ENCODE measurements at regions not wholly inside any gene's neighbourhood (a gene's known extent, or its start where the extent isn't known, plus 50 kb on each side); places are given as distances from the start of the nearest gene placed in this dataset.

DNA sequence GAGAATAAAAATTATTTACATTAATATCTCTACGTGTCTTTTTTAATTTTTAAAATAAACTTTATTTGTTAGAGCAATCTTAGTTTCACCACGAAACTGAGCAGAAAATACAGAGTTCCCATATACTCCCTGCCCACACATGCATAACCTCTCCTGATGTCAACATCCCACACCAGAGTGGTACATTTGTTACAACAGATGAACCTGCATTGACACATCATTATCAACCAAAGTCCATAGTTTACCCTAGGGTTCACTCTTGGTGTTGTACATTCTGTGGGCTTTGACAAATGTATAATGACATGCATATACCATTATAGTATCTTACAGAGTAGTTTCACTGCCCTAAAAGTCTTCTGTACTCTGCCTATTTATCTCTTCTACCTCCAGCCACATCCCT, 110.6 kb upstream of the OTUD4 start:
- TF ChIP-seq, protein P1, sequence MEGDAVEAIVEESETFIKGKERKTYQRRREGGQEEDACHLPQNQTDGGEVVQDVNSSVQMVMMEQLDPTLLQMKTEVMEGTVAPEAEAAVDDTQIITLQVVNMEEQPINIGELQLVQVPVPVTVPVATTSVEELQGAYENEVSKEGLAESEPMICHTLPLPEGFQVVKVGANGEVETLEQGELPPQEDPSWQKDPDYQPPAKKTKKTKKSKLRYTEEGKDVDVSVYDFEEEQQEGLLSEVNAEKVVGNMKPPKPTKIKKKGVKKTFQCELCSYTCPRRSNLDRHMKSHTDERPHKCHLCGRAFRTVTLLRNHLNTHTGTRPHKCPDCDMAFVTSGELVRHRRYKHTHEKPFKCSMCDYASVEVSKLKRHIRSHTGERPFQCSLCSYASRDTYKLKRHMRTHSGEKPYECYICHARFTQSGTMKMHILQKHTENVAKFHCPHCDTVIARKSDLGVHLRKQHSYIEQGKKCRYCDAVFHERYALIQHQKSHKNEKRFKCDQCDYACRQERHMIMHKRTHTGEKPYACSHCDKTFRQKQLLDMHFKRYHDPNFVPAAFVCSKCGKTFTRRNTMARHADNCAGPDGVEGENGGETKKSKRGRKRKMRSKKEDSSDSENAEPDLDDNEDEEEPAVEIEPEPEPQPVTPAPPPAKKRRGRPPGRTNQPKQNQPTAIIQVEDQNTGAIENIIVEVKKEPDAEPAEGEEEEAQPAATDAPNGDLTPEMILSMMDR (IDR thresholded peaks at IDR 0.05; ENCODE audit: unreplicated experiment), result no peak
- no TSS peak for BruUV-seq (replicated peaks)
- no peak for DNase-seq
- H3K4me3 Mint-ChIP-seq (ENCODE audit: low read depth, unreplicated experiment), result no peak overlapping the region
- no peaks in the 10 kb centered on the region for H3K36me3 Mint-ChIP-seq (ENCODE audit: insufficient read depth, unreplicated experiment)
- no peaks in the 10 kb centered on the region for H3K27me3 Mint-ChIP-seq (ENCODE audit: unreplicated experiment)
- H3K4me1 Mint-ChIP-seq (ENCODE audit: low read depth, unreplicated experiment), result no peaks in the 10 kb centered on the region
- H3K9me3 Mint-ChIP-seq (ENCODE audit: low read depth, unreplicated experiment), result no peaks in the 10 kb centered on the region
- no peak overlapping the region for H3K27ac Mint-ChIP-seq (ENCODE audit: unreplicated experiment)
- intact Hi-C loops (cut with micrococcal nuclease; ENCODE audit: unreplicated experiment), result no loop called here
- CTCF ChIA-PET, result no interaction called here

DNA sequence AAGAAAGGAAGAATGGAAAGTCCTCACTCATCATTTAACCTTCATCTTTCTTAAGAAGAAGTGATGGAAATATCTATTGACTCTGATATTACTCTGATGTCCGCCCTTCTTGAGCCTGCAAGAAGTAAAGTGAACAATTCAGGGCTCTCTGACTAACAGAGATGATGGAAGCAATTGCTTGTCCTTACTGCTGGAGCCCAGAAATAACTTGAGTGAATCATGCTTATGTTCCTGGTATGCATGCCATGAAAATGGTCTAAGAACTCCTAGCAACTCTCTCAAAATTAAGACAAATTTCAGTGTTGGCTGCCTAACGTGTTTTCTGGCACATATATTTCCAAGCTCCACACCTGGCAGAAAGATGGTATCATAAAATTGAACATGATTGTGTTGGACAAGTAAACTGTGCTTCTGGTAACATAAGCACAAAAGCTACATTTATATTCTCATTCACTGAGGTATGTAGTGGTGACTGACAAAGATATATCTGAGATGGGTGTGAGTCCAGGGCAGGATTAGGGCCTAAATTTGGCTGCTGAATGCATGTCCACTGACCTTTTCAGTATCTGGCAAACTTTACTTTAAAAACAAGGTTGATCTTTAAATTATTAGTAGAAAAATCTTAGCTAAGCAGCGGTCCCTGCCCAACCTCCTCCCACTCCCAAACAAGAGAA, 109.2 kb upstream of the OTUD4 start:
- no peak overlapping the region for H3K27ac Mint-ChIP-seq (ENCODE audit: unreplicated experiment)
- BruUV-seq (replicated peaks), result no TSS peak
- no peaks in the 10 kb centered on the region for H3K36me3 Mint-ChIP-seq (ENCODE audit: insufficient read depth, unreplicated experiment)
- DNase-seq, result no peak
- no peak overlapping the region for H3K4me3 Mint-ChIP-seq (ENCODE audit: low read depth, unreplicated experiment)
- CTCF ChIA-PET, result interaction anchor here (0.5 kb wide), 1 partner anchor 176 kb away, joined by 10 read pairs; no protein-coding TSS in a partner anchor
- H3K4me1 Mint-ChIP-seq (ENCODE audit: low read depth, unreplicated experiment), result no peaks in the 10 kb centered on the region
- TF ChIP-seq, protein P1 (IDR thresholded peaks at IDR 0.05; ENCODE audit: unreplicated experiment), result no peak
- no peaks in the 10 kb centered on the region for H3K9me3 Mint-ChIP-seq (ENCODE audit: low read depth, unreplicated experiment)
- H3K27me3 Mint-ChIP-seq (ENCODE audit: unreplicated experiment), result no peaks in the 10 kb centered on the region
- intact Hi-C loops (cut with micrococcal nuclease; ENCODE audit: unreplicated experiment), result no loop called here

DNA sequence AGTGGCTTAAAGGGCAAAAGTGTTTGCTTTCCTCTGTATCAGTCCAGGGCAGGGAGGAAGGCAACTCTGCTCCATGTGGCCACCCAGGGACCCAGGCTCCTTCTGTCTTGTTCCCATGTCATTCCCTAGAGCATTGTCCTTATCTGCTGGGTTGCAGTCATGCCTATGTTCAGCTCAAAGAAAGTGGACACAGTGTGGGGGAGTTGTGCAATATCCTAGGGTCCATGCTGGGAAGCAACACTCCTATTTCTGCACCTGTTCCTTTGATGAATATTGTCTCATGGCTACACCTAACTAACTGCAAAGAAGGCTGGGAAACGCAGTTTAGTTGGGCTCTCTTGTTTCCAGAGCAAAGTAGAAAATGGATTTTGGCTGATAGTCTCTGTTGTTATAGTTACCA, 107.0 kb upstream of the OTUD4 start:
- CTCF ChIA-PET, result no interaction called here

DNA sequence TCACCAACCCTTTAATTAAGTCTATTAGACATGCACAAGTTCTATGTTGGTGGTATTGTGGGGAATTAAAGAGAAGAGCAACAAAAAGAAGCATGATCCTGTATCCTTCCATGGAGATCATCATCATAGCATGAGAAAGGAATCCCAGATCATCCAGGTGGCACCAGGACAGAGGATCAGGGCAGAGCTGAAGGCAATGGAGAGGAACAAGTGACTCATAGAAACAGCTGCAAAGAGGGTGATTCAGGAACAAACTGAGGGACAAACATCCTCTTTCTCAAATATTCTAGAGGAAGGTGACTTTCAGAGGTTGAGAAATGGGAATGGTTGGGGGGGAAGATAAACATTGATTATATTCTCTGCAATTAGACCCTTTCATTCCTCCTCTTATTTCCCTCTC, 105.5 kb upstream of the OTUD4 start:
- intact Hi-C loops (cut with micrococcal nuclease; ENCODE audit: unreplicated experiment), result no loop called here
- TF ChIP-seq, protein P1 (IDR thresholded peaks at IDR 0.05; ENCODE audit: unreplicated experiment), result no peak
- H3K9me3 Mint-ChIP-seq (ENCODE audit: low read depth, unreplicated experiment), result no peaks in the 10 kb centered on the region
- H3K4me3 Mint-ChIP-seq (ENCODE audit: low read depth, unreplicated experiment), result no peak overlapping the region
- H3K36me3 Mint-ChIP-seq (ENCODE audit: insufficient read depth, unreplicated experiment), result no peaks in the 10 kb centered on the region
- no TSS peak for BruUV-seq (replicated peaks)
- no peak overlapping the region for H3K27ac Mint-ChIP-seq (ENCODE audit: unreplicated experiment)
- CTCF ChIA-PET, result no interaction called here
- no peaks in the 10 kb centered on the region for H3K4me1 Mint-ChIP-seq (ENCODE audit: low read depth, unreplicated experiment)
- no peaks in the 10 kb centered on the region for H3K27me3 Mint-ChIP-seq (ENCODE audit: unreplicated experiment)
- DNase-seq, result no peak

More for the DNA sequence above, 107.0 kb upstream of the OTUD4 start:
- no peak overlapping the region for H3K27ac Mint-ChIP-seq (ENCODE audit: unreplicated experiment)
- intact Hi-C loops (cut with micrococcal nuclease; ENCODE audit: unreplicated experiment), result no loop called here
- H3K4me1 Mint-ChIP-seq (ENCODE audit: low read depth, unreplicated experiment), result no peaks in the 10 kb centered on the region
- H3K27me3 Mint-ChIP-seq (ENCODE audit: unreplicated experiment), result no peaks in the 10 kb centered on the region
- TF ChIP-seq, protein P1 (IDR thresholded peaks at IDR 0.05; ENCODE audit: unreplicated experiment), result no peak
- DNase-seq, result no peak
- H3K36me3 Mint-ChIP-seq (ENCODE audit: insufficient read depth, unreplicated experiment), result no peaks in the 10 kb centered on the region
- no peak overlapping the region for H3K4me3 Mint-ChIP-seq (ENCODE audit: low read depth, unreplicated experiment)
- BruUV-seq (replicated peaks), result no TSS peak
- no peaks in the 10 kb centered on the region for H3K9me3 Mint-ChIP-seq (ENCODE audit: low read depth, unreplicated experiment)
